SK-N-MC (cell line): ENCODE measurements at regions not wholly inside any gene's neighbourhood (a gene's known extent, or its start where the extent isn't known, plus 50 kb on each side); places are given as distances from the start of the nearest gene placed in this dataset.

Source experiments
- EZH2 ChIP-seq: fragments of 200-600 bp; sonication (generic); IDR thresholded peaks from one replicate; pipeline ENCODE4 v1.6.1; 2017; ENCODE audit warnings: antibody characterized with exemption
- FOXP2 ChIP-seq: optimal IDR thresholded peaks from 2 replicates; pipeline ENCODE3; 2011; ENCODE audit warnings: mild to moderate bottlenecking, moderate library complexity; ENCODE audit not compliant: insufficient read depth; ENCODE audit errors: extremely low read length, control extremely low read depth
- POLR2AphosphoS5 ChIP-seq: IDR thresholded peaks from 2 replicates; pipeline ENCODE4 v1.6.1; 2012; ENCODE audit warnings: mild to moderate bottlenecking, low read depth, low read length, borderline replicate concordance

- TF ChIP-seq POLR2AphosphoS5 (no peak), EZH2 (no peak), FOXP2 (no peak)
These were observed 990.7 kb downstream of the TRHDE start for GRCh38 chr12:73262788-73263381.
